ENCODE measurements at regions not wholly inside any gene's neighbourhood (a gene's known extent, or its start where the extent isn't known, plus 50 kb on each side); places are given as distances from the start of the nearest gene placed in this dataset.
"Not testable (repeated sequence)": the region's sequence is repeated elsewhere in the genome, so short reads cannot be mapped to it uniquely, and the experiment has no call there.

- no peak for DNase-seq
These were observed 382.7 kb upstream of the RGS6 start for GRCh38 chr14:71549421-71550050.

GRCh38 chr14:71550367-71550766, 381.9 kb upstream of the RGS6 start:
- no peak for DNase-seq

GRCh38 chr14:71551291-71551950, 380.8 kb upstream of the RGS6 start:
- no peak for DNase-seq

- DNase-seq, result no peak
These were observed 379.4 kb upstream of the RGS6 start for GRCh38 chr14:71552809-71553208.

DNA sequence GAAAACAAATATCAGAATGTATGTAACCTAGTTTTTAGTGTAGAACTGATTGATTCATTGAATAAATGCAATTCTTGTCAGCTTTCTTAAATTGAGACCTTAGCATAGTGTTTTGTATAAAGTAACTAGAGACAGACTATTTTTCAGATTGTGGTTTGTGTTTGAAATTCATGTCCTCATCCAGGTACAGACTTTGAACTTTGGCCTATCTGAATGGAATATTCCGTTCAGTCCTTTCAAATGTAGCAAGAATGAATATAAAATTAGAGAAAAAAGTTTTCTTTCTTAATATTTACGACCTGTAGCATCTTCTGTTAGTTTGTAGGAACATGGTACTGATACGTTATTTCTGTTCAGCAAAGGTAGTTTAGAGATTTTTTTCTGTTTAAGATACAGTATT, 378.4 kb upstream of the RGS6 start:
- no peak for DNase-seq

GRCh38 chr14:71554323-71554722, 377.9 kb upstream of the RGS6 start:
- no peak for DNase-seq

GRCh38 chr14:71554959-71555612, 377.1 kb upstream of the RGS6 start:
- no peak for DNase-seq

- no peak for DNase-seq
These were observed 376.3 kb upstream of the RGS6 start for GRCh38 chr14:71555654-71556559.

- DNase-seq, result no peak
These were observed 375.5 kb upstream of the RGS6 start for GRCh38 chr14:71556730-71557129.

DNA sequence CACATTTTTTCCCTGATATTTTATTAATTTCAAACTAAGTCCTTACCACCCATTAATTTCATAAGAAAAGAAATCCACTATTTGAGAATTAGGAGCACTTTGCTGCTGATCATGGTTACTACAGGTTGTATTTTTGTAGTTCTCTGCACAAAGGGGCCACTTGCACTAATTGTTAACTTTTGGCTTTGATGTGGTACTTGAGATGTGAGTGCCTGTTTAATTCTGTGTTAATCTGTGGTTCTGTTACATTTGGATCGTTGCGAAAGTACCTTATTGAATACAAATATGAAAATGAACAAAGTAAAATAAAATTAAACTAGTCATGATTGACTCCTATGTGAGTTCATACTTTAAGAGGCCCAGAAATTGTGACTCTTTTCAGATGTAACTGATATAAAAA, 374.9 kb upstream of the RGS6 start:
- no peak for DNase-seq

DNA sequence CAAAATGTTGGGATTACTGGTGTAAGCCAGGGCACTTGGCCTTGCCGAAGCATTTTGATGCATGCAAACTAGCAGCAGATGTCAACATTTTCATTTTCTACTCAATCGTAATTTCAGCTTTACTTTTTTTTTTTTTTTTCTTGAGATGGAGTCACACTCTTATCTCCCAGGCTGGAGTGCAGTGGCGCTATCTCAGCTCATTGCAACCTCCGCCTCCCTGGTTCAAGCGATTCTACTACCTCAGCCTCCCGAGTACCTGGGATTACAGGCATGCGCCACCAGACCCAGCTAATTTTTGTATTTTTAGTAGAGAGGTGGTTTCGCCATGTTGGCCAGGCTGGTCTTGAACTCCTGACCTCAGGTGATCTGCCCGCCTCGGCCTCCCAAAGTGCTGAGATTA, 373.3 kb upstream of the RGS6 start:
- DNase-seq, result not testable (repeated sequence)

GRCh38 chr14:71560751-71561150, 371.5 kb upstream of the RGS6 start:
- no peak for DNase-seq

GRCh38 chr14:71563492-71564153, 368.6 kb upstream of the RGS6 start:
- DNase-seq, result no peak

DNA sequence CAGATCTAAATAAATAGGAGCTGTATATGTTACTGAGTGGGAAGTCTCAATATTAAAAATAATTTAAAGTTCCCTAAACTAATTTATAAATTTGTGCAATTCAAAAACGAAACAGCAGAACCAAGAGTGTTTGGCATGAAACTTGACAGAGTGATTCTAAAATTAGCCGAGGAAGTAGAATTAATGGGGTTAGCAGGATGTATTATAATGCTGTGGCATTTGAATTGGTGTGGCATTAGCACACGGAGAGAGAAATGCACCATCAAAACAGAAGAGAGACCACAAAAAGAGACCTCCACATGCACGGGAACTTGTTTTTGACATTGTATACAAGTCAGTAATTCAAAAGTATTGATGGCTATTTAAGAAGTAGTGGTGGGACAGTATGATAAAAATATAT, 366.0 kb upstream of the RGS6 start:
- DNase-seq, result no peak

- DNase-seq, result not testable (repeated sequence)
These were observed 364.6 kb upstream of the RGS6 start for GRCh38 chr14:71567499-71568133.

GRCh38 chr14:71574976-71575375, 357.3 kb upstream of the RGS6 start:
- DNase-seq, result no peak

- no peak for DNase-seq
These were observed 355.8 kb upstream of the RGS6 start for GRCh38 chr14:71576472-71576871.

- no peak for DNase-seq
These were observed 352.9 kb upstream of the RGS6 start for GRCh38 chr14:71579331-71579730.

- DNase-seq, result no peak
These were observed 349.5 kb upstream of the RGS6 start for GRCh38 chr14:71582705-71583104.

- DNase-seq, result no peak
These were observed 349.0 kb upstream of the RGS6 start for GRCh38 chr14:71583194-71583593.

DNA sequence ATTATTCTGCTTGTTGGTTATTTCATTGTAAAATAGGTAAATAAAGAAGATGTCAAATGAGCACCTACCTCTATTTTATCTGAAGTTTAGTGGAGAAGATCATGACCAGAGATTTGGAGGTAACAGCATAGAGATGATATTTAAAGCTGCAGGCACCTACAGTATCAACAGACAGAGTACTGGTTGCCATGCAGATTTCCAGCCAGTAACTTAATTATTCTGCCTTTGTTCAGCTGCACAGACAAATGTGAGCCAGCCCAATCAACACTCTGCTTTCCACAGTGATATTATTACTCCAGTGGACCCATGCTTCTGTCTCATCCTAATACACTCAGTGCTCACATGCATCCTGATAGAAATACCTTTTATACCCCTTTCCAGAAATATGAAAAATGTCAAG, 348.5 kb upstream of the RGS6 start:
- DNase-seq, result no peak

DNA sequence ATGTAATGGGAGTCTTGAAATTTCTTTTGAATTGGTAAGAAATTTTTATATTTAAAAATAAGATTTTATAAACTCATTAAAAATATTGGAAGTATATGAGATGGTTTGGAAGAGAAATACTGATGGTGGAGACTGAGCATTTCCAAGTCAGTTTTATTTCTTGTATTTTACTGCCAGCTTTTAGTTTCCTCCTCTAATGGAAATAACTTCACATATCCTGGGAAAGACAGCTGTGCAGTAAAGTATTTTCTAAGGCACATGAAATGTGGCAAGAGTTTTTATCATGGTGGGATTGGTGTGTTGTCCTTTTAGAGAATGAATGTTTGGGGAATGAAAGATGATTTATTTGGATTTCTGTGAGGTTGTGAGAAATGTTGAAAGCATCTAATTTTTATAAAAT, 346.9 kb upstream of the RGS6 start:
- no peak for DNase-seq
